HEK293T (cell line): ENCODE measurements at regions not wholly inside any gene's neighbourhood (a gene's known extent, or its start where the extent isn't known, plus 50 kb on each side); places are given as distances from the start of the nearest gene placed in this dataset.

Source experiments
- BHLHE40 ChIP-seq: fragments of 450-650 bp; IDR thresholded peaks from 2 replicates; pipeline ENCODE4 v1.6.1; 2016; ENCODE audit warnings: mild to moderate bottlenecking, moderate library complexity, borderline replicate concordance
- FOXA1 ChIP-seq: fragments of 450-650 bp; IDR thresholded peaks from 2 replicates; pipeline ENCODE4 v1.6.1; 2016; ENCODE audit warnings: mild to moderate bottlenecking
- FOXM1 ChIP-seq: fragments of 450-650 bp; IDR thresholded peaks from 2 replicates; pipeline ENCODE4 v1.6.1; 2017; ENCODE audit warnings: mild to moderate bottlenecking, borderline replicate concordance
- PKNOX1 ChIP-seq: fragments of 450-650 bp; IDR thresholded peaks from 2 replicates; pipeline ENCODE4 v1.6.1; 2016
- SP1 ChIP-seq: fragments of 450-650 bp; IDR thresholded peaks from 2 replicates; pipeline ENCODE4 v1.6.1; 2017
- SUZ12 ChIP-seq: fragments of 450-650 bp; IDR thresholded peaks from 2 replicates; pipeline ENCODE4 v1.6.1; 2016; ENCODE audit warnings: mild to moderate bottlenecking
- ZNF384 ChIP-seq: fragments of 450-650 bp; IDR thresholded peaks from 2 replicates; pipeline ENCODE4 v1.6.1; 2016

GRCh38 chr16:64238571-64238970 lies 883.3 kb downstream of the CDH11 start:
- TF ChIP-seq ZNF384 (no peak), BHLHE40 (no peak), PKNOX1 (no peak), FOXM1 (no peak), SUZ12 (no peak), SP1 (no peak), FOXA1 (no peak)
